DOHH2 (cell line): ENCODE measurements at regions not wholly inside any gene's neighbourhood (a gene's known extent, or its start where the extent isn't known, plus 50 kb on each side); places are given as distances from the start of the nearest gene placed in this dataset.
"Not testable (repeated sequence)": the region's sequence is repeated elsewhere in the genome, so short reads cannot be mapped to it uniquely, and the experiment has no call there.

Experiments used
- H3F3A ChIP-seq: fragments of 200-600 bp; sonication (generic), shearing (Covaris generic); 2 replicates; pipeline ENCODE4 v1.6.0; 2016; ENCODE audit warnings: antibody characterized with exemption, mild to moderate bottlenecking; ENCODE audit not compliant: control insufficient read depth, insufficient read depth
- H3K27ac ChIP-seq: fragments of 200-600 bp; sonication (generic); 2 replicates; pipeline ENCODE4 v1.5.1; 2014; ENCODE audit warnings: low read depth, mild to moderate bottlenecking, low read length, moderate library complexity
- H3K27me3 ChIP-seq: fragments of 200-600 bp; sonication (generic); 2 replicates; pipeline ENCODE4 v1.6.1; 2014; ENCODE audit warnings: mild to moderate bottlenecking, low read length, mixed read lengths; ENCODE audit not compliant: control insufficient read depth
- H3K36me3 ChIP-seq: fragments of 200-600 bp; sonication (generic); 2 replicates; pipeline ENCODE4 v1.6.1; 2014; ENCODE audit warnings: mild to moderate bottlenecking, low read length, moderate library complexity, mixed read lengths; ENCODE audit not compliant: control insufficient read depth
- H3K4me1 ChIP-seq: fragments of 200-600 bp; sonication (generic); 2 replicates; pipeline ENCODE4 v1.6.1; 2014; ENCODE audit warnings: mild to moderate bottlenecking, low read length, mixed read lengths; ENCODE audit not compliant: control insufficient read depth
- H3K4me2 ChIP-seq: fragments of 200-600 bp; sonication (generic); 2 replicates; pipeline ENCODE4 v1.6.0; 2014; ENCODE audit warnings: mild to moderate bottlenecking, low read length, moderate library complexity
- H3K4me3 ChIP-seq: fragments of 200-600 bp; sonication (generic); 2 replicates; pipeline ENCODE4 v1.5.1; 2014; ENCODE audit warnings: mild to moderate bottlenecking, low read length, mixed read lengths
- H3K79me2 ChIP-seq: fragments of 200-600 bp; sonication (generic); 2 replicates; pipeline ENCODE4 v1.6.1; 2014; ENCODE audit warnings: mild to moderate bottlenecking, low read length, mixed read lengths; ENCODE audit not compliant: control insufficient read depth
- H3K9me2 ChIP-seq: fragments of 200-600 bp; sonication (generic); replicated peaks from 2 replicates; pipeline ENCODE4 v1.6.1; 2014; ENCODE audit warnings: mild to moderate bottlenecking, low read length, mixed read lengths; ENCODE audit not compliant: control insufficient read depth
- H3K9me3 ChIP-seq: fragments of 200-600 bp; sonication (generic); 2 replicates; pipeline ENCODE4 v1.6.1; 2014; ENCODE audit warnings: antibody characterized with exemption, low read length, mixed read lengths; ENCODE audit not compliant: control insufficient read depth, insufficient read depth
- H4K20me1 ChIP-seq: fragments of 200-600 bp; sonication (generic); 2 replicates; pipeline ENCODE4 v1.6.0; 2014; ENCODE audit warnings: low read depth, mild to moderate bottlenecking, antibody characterized with exemption, low read length, moderate library complexity; ENCODE audit not compliant: control insufficient read depth, insufficient read depth
- CTCF ChIP-seq: fragments of 200-600 bp; sonication (generic); IDR thresholded peaks from one replicate; pipeline ENCODE4 v1.5.1; 2014; ENCODE audit warnings: antibody characterized with exemption, mild to moderate bottlenecking, low read depth, low read length; ENCODE audit not compliant: poor library complexity, severe bottlenecking
- EZH2phosphoT487 ChIP-seq: fragments of 200-600 bp; sonication (generic); IDR thresholded peaks from 2 replicates; pipeline ENCODE4 v1.6.1; 2017; ENCODE audit warnings: borderline replicate concordance, mild to moderate bottlenecking, antibody characterized with exemption, low read length, moderate library complexity, mixed read lengths

GRCh38 chr5:173487300-173487699, 129.2 kb downstream of the BOD1 start:
- Histone ChIP-seq H3K4me1 (no peaks in the 10 kb centered on the region), H3K79me2 (no peaks in the 10 kb centered on the region), H3K9me3 (no peaks in the 10 kb centered on the region), H3K9me2 (no peaks in the 10 kb centered on the region), H3K4me3 (no peak overlapping the region), H3K4me2 (no peak overlapping the region), H3K27ac (no peak overlapping the region), H3K36me3 (no peaks in the 10 kb centered on the region), H3K27me3 (peaks cover 13% of the 10 kb centered on the region; the same call in 1 of the 2 replicates), H4K20me1 (no peaks in the 10 kb centered on the region), H3F3A (no peaks in the 10 kb centered on the region)
- no peak for TF ChIP-seq EZH2phosphoT487
- TF ChIP-seq CTCF: no peak

GRCh38 chr5:173486355-173487225, 129.9 kb downstream of the BOD1 start:
- TF ChIP-seq CTCF (no peak), EZH2phosphoT487 (no peak)

GRCh38 chr5:173484569-173484968, 131.9 kb downstream of the BOD1 start:
- Histone ChIP-seq H3K27me3 (peaks cover 8% of the 10 kb centered on the region; the same call in 1 of the 2 replicates), H3K9me3 (no peaks in the 10 kb centered on the region), H3K4me1 (no peaks in the 10 kb centered on the region), H3K4me2 (no peak overlapping the region), H3K27ac (no peak overlapping the region), H4K20me1 (no peaks in the 10 kb centered on the region), H3F3A (no peaks in the 10 kb centered on the region), H3K36me3 (no peaks in the 10 kb centered on the region), H3K4me3 (no peak overlapping the region), H3K9me2 (no peaks in the 10 kb centered on the region), H3K79me2 (no peaks in the 10 kb centered on the region)
- no peak for TF ChIP-seq EZH2phosphoT487
- no peak for TF ChIP-seq CTCF

More at GRCh38 chr5:173486355-173487225, 129.9 kb downstream of the BOD1 start:
- no peaks in the 10 kb centered on the region for H3K4me1 ChIP-seq
- H3K27me3 ChIP-seq: peaks cover 8% of the 10 kb centered on the region; the same call in 1 of the 2 replicates
- H3K9me2 ChIP-seq: no peaks in the 10 kb centered on the region
- no peaks in the 10 kb centered on the region for H3K9me3 ChIP-seq
- H3K4me3 ChIP-seq: no peak overlapping the region
- H3K79me2 ChIP-seq: no peaks in the 10 kb centered on the region
- no peak overlapping the region for H3K4me2 ChIP-seq
- H3K27ac ChIP-seq: no peak overlapping the region
- H4K20me1 ChIP-seq: no peaks in the 10 kb centered on the region
- no peaks in the 10 kb centered on the region for H3F3A ChIP-seq
- no peaks in the 10 kb centered on the region for H3K36me3 ChIP-seq

- H3K36me3 ChIP-seq, H3F3A ChIP-seq, H4K20me1 ChIP-seq, H3K79me2 ChIP-seq, H3K27ac ChIP-seq, H3K4me2 ChIP-seq, H3K27me3 ChIP-seq, H3K4me3 ChIP-seq, H3K4me1 ChIP-seq, H3K9me2 ChIP-seq, H3K9me3 ChIP-seq: not testable (repeated sequence)
These were observed 132.9 kb downstream of the BOD1 start for GRCh38 chr5:173483599-173483998.
